Hepatocyte (in vitro differentiated cells): ENCODE measurements at regions not wholly inside any gene's neighbourhood (a gene's known extent, or its start where the extent isn't known, plus 50 kb on each side); places are given as distances from the start of the nearest gene placed in this dataset.

ENCODE experiments used
- EZH2 ChIP-seq: fragments of 200-600 bp; sonication (generic); IDR thresholded peaks from 2 replicates; pipeline ENCODE4 v1.6.1; 2016; ENCODE audit warnings: antibody characterized with exemption, mild to moderate bottlenecking, borderline replicate concordance
- EZH2phosphoT487 ChIP-seq: fragments of 200-600 bp; sonication (generic); IDR thresholded peaks from one replicate; pipeline ENCODE4 v1.6.1; 2018; ENCODE audit warnings: antibody characterized with exemption, mild to moderate bottlenecking, low read depth, moderate library complexity; ENCODE audit not compliant: unreplicated experiment, severe bottlenecking
- TF ChIP-seq, protein P1 (sequence below): fragments of 200-600 bp; sonication (generic); IDR thresholded peaks from 2 replicates; pipeline ENCODE4 v1.5.1; 2016; ENCODE audit warnings: antibody characterized with exemption, mild to moderate bottlenecking; ENCODE audit not compliant: poor library complexity

DNA sequence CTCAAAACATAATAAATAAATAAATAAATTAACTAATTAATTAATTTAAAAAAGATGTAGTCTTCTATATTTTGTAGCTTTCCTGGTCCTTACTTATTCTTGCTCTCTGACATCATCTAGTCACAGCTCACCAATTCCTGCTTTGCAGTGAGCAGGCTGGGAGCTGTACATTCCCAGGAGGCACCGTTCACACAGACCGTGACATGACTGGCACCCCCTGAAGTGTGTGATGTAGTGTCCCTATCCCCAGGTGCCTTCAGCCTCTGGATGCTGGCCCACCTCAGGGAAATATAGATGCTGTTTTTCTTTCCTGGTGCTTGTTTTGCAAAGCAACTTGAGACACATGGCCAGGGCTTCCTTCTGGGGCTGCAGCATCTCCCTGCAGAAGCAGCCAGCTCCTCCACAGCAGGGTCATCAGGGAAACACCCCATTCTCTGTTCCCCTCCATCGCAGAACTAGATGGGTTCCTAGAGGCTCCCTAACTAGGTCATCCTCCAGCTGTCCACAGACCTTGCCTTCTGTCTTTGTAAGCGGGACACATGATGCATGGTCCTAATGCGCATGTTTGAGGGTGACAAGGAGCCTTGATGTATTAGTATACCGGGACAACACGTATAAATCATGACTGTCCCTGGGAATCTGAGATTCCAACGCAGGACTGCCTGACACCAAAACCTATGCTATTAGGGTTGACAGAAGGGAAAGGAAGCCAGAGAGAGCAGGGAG is 76.4 kb downstream of the RHOB start:
- TF ChIP-seq, protein P1, sequence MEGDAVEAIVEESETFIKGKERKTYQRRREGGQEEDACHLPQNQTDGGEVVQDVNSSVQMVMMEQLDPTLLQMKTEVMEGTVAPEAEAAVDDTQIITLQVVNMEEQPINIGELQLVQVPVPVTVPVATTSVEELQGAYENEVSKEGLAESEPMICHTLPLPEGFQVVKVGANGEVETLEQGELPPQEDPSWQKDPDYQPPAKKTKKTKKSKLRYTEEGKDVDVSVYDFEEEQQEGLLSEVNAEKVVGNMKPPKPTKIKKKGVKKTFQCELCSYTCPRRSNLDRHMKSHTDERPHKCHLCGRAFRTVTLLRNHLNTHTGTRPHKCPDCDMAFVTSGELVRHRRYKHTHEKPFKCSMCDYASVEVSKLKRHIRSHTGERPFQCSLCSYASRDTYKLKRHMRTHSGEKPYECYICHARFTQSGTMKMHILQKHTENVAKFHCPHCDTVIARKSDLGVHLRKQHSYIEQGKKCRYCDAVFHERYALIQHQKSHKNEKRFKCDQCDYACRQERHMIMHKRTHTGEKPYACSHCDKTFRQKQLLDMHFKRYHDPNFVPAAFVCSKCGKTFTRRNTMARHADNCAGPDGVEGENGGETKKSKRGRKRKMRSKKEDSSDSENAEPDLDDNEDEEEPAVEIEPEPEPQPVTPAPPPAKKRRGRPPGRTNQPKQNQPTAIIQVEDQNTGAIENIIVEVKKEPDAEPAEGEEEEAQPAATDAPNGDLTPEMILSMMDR, result no peak
- TF ChIP-seq EZH2, result no peak
- no peak for TF ChIP-seq EZH2phosphoT487
